GM18517 (cell line): ENCODE measurements at regions not wholly inside any gene's neighbourhood (a gene's known extent, or its start where the extent isn't known, plus 50 kb on each side); places are given as distances from the start of the nearest gene placed in this dataset.

Experiments
- ATAC-seq: cut with Tn5 transposase; IDR thresholded peaks from one replicate; pipeline ENCODE4 v1.9.1; 2021; ENCODE audit warnings: mild to moderate bottlenecking, moderate library complexity; ENCODE audit not compliant: unreplicated experiment

DNA sequence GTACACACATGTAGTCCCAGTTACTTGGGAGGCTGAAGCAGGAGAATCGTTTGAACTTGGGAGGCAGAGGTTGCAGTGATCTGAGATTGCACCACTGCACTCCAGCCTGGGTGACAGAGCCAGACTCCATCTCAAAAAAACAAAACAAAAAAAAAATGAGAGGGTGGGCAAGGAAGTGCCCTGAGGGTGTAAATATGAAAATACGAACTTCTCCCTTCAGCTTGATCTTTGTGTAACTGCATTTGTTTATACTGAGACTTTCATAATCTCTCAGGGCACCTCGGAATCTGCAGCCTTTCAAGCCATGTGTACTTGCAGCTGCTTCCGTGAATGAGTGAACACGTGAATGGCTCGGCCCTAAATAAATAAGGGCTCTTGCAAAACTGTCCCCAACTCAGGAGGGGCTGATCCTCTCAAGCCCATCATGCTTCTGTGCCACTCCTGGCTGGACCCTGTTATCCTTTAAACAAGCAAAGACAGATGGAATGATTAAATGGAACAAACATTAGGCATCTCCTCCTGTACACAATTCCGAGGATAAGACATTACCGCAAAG, 96.8 kb downstream of the BOD1L2 start:
- ATAC-seq = no peak

- ATAC-seq = no peak
Measured at GRCh38 chr18:57249179-57249578, 102.3 kb downstream of the BOD1L2 start.

GRCh38 chr18:57249883-57250282, 102.5 kb upstream of the ST8SIA3 start:
- ATAC-seq = no peak

DNA sequence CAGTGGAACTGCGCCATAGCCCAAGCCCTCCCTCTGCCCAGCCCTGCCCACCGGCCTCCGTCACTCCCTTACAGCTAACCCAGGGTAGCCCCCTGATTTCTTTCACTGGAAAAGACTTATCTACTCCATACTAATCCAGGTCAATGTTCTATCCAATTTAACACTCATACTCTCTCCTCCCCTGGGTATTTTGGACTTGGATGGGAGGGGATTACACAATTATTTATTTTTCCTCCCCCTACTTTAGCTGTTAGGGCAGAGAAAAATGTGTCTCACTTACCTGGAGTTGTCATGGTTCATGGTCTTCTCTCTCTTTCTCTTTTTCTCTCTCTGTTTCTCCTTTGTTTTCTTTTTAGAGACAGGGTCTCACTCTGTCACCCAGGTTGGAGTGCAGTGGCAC, 100.6 kb upstream of the ST8SIA3 start:
- no peak for ATAC-seq

- no peak for ATAC-seq
Measured at GRCh38 chr18:57253903-57254302, 98.5 kb upstream of the ST8SIA3 start.

- ATAC-seq = no peak
Measured at GRCh38 chr18:57258131-57258777, 94.1 kb upstream of the ST8SIA3 start.

- no peak for ATAC-seq
Measured at GRCh38 chr18:57267368-57267925, 84.9 kb upstream of the ST8SIA3 start.

DNA sequence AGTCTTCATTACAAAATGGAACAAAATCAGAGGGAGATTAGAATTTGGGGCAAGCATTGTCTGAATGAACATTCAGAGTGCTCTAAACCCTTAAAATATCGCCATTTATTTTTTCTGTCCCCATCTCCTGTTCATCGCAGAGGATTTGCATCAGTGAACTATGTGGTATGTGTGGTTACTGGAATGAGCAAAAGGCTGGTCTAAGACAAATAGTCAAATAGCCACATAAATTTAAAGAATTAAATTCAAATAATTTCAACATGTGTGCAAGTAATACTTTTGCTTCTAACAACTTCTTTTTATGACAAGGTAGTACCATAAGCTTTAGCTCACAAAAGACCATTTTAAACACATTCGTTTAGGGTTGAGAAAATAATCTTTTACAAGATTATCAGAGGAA, 82.6 kb upstream of the ST8SIA3 start:
- ATAC-seq = no peak

DNA sequence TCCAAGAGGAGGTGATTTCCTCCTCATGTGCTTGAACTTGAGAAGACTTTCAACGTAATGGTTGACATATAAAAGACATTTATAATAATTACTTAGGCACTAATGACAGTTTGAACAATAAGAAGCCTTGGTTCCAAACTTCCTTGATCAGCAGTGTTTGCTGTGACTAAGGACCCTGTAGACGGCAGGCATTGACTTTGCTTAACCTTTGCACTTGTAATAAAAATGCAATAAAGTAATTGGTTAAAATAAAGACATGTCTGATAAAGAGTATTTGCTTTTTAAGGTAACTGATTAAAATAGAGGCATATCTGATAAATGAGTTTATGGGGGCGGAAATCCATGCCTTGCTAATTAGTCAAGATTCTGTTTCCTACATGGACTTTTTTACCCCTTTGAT, 82.2 kb upstream of the ST8SIA3 start:
- no peak for ATAC-seq

DNA sequence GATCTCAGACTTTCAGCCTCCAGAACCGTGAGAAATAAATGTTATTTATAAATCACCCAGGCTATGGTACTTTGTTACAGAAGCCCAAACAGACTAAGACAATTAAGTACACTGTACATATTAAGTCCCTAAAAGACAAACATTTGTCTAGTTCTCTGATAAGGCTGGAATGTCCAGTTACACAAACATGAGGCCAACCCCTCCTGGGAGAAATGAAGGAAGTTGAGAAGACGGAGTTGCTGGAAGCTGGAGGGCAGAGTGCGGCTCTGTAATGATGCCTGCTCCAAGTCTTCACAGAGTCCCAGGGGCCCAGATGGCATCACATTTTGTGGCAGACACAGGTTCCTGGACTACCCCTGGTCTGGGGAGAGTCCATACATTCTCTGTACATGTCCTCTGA, 79.2 kb upstream of the ST8SIA3 start:
- ATAC-seq = no peak

GRCh38 chr18:57275111-57275510, 77.2 kb upstream of the ST8SIA3 start:
- ATAC-seq = no peak

DNA sequence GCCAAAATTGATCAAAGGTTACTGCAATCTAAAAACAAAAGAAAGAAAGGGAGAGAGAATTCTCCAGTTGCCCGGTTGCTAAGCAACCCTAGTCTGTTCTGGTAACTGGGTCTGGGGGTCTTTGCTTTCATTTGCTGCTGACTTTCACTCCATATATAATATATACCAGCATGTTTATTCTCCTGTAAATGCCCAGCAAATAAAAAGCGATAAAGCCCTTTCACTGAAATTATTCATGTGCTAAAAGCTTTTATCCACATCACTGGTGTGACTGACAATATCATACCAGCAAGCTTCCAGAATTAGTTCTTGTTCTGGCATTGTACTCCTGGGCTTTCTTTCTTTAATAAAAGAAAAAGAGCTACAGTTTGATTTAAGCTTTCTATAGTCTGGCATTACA, 75.5 kb upstream of the ST8SIA3 start:
- ATAC-seq = no peak

DNA sequence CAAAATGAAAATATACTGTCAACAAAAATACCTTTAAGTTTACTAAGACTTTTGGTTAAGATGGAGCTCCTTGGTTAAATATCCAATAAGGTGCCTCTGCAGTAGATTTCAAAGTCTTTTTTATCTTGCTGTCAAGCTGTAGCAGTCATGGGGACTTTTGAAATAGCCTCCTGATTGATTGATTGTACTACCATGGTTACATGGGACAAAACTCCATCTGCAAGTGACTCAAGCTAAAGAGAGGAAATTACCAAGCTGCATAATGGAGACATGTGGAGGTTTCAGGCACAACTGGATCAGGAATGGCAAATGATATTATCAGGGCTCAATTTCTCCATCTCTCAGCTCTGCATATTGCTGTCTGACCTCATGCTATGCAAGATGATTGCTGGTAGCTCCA, 73.4 kb upstream of the ST8SIA3 start:
- ATAC-seq = no peak

- ATAC-seq = no peak
Measured at GRCh38 chr18:57281519-57281918, 70.8 kb upstream of the ST8SIA3 start.

GRCh38 chr18:57286949-57287348, 65.4 kb upstream of the ST8SIA3 start:
- no peak for ATAC-seq

- ATAC-seq = no peak
Measured at GRCh38 chr18:57287766-57288165, 64.6 kb upstream of the ST8SIA3 start.

DNA sequence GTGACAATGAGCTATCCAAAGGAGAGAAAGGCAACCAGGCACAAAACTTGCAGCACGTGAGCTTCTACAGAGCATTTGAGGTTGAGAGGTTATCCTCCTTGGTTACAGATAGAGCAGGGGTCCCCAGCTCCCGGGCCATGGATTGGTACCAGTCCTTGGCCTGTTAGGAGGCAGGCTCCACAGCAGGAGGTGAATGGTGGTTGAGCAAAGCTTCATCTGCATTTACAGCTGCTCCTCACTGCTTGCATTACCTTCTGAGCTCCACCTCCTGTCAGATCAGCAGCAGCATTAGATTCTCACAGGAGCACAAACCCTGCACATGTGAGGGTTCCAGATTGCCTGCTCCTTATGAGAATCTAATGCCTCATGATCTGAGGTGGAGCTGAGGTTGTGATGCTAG, 57.8 kb upstream of the ST8SIA3 start:
- ATAC-seq = no peak

- ATAC-seq = no peak
Measured at GRCh38 chr18:57296336-57296735, 56.0 kb upstream of the ST8SIA3 start.

GRCh38 chr18:57297306-57297705, 55.1 kb upstream of the ST8SIA3 start:
- ATAC-seq = no peak

DNA sequence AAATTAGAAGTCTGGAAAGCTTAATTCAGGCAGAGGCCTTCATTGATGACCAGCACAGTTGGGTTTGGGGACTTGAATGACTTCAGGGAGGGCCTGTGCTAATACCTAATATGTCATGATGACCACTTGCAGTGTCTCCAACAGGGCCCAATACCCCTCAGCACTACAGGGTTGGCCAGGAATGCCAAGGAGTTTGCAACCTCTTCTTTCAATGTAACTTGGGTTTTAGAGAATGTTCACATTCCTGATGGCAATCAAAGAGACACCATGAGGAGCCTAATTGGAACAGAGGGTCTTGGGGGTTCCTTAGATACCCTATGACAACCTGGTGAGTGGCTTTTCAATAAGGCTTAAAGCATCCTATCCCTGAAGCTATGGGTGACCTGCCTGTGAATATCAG, 52.4 kb upstream of the ST8SIA3 start:
- no peak for ATAC-seq

DNA sequence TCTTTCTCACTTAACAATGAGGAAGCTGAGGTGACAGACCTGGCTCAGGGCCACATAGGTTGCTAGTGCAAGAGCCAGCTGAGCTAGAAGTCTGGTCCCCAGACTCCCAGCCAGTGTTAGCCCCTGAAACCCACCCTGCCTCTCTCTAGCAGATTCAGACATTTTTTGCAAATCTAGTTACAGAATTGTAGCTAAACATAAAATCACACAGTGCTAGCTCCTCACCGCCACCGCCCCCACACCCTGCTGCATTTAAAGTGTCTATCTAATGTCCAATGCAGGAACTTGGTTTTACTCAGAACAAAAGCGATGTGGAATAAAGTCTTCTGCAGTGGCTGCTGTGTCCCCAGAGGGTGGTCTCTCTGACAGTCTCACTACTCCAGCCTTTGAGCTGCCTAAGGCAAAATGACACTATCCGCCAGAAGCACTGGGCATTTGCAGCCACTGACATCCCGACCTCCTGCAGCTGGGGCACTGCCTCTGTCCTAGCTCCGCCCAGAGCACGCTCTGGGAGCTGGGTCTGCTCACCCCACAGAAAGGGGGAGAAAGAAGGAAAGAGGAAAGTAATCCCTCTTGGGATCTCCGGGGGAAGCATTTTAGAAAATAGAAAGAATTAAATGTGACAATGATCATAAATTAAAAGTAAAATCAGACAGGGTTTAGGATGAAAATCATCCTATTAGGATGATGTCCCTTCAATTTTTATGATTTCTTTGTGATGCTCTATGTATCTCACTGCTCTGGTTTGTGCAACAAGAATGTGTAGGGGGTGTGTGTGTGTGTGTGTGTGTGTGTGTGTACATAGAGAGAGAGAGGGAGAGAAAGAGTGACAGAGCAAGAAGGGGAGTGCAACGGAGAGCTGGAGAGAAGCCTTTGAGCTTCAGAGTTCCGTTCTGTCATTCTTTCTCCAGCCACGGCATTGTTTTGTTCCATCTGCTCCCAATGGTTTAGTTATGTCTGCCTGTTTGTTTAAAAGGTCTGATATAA, 50.5 kb upstream of the ST8SIA3 start:
- no peak for ATAC-seq
